SK-N-MC (cell line): ENCODE measurements at regions not wholly inside any gene's neighbourhood (a gene's known extent, or its start where the extent isn't known, plus 50 kb on each side); places are given as distances from the start of the nearest gene placed in this dataset.

ENCODE experiments used
- DNase-seq: peaks from one replicate; pipeline ENCODE4 v3.0.0-alpha.2; 2011; ENCODE audit warnings: low read depth, low spot score
- H3K27ac ChIP-seq: fragments of 200-600 bp; sonication (generic); 2 replicates; pipeline ENCODE4 v1.5.1; 2016; ENCODE audit warnings: mixed run types
- H3K36me3 ChIP-seq: fragments of 200-600 bp; sonication (generic); 2 replicates; pipeline ENCODE4 v1.6.1; 2017; ENCODE audit warnings: antibody characterized with exemption, low read length, mixed read lengths; ENCODE audit not compliant: insufficient read depth
- H3K4me3 ChIP-seq: fragments of 200-600 bp; sonication (generic); 2 replicates; pipeline ENCODE4 v1.5.1; 2016
- H3K9ac ChIP-seq: fragments of 200-600 bp; sonication (generic); 2 replicates; pipeline ENCODE4 v1.8.0; 2017; ENCODE audit warnings: mixed run types, mixed read lengths; ENCODE audit not compliant: insufficient read length
- H3K9me3 ChIP-seq: fragments of 200-600 bp; sonication (generic); 2 replicates; pipeline ENCODE4 v1.6.1; 2017; ENCODE audit warnings: low read depth, mild to moderate bottlenecking, antibody characterized with exemption, low read length, moderate library complexity, mixed read lengths
- EZH2 ChIP-seq: fragments of 200-600 bp; sonication (generic); IDR thresholded peaks from one replicate; pipeline ENCODE4 v1.6.1; 2017; ENCODE audit warnings: antibody characterized with exemption
- FOXP2 ChIP-seq: optimal IDR thresholded peaks from 2 replicates; pipeline ENCODE3; 2011; ENCODE audit warnings: mild to moderate bottlenecking, moderate library complexity; ENCODE audit not compliant: insufficient read depth; ENCODE audit errors: extremely low read length, control extremely low read depth
- POLR2AphosphoS5 ChIP-seq: IDR thresholded peaks from 2 replicates; pipeline ENCODE4 v1.6.1; 2012; ENCODE audit warnings: mild to moderate bottlenecking, low read depth, low read length, borderline replicate concordance

DNA sequence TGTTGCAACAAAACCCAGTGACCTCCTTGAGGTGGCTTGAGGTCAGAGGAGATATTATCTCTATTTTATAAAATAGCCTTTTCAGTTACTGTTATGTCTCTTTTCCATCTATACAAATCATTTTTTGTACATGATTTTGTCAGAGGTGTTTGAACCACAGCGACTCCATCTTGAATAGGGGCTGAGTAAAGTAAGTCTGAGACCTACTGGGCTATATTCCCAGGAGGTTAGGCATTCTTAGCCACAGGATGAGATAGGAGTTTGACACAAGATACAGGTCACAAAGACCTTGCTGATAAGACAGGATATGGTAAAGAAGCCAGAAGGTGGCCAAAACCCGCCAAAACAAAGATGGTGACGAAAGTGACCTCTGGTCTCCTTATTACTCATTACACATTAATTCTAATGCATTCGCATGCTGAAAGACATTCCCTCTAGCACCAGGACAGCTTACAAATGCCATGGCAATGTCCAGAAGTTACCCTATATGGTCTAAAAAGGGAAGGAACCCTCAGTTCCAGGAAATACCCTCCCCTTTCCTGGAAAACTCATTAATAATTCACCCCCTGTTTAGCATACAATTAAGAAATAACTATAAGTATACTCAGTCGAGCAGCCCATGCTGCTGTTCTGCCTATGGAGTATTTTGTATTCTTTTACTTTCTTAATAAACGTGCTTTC, 283.9 kb upstream of the ISL1 start:
- Histone ChIP-seq H3K27ac (no peak overlapping the region), H3K9me3 (no peaks in the 10 kb centered on the region), H3K9ac (no peak overlapping the region), H3K4me3 (no peak overlapping the region), H3K36me3 (no peaks in the 10 kb centered on the region)
- DNase-seq, result no peak
- TF ChIP-seq EZH2 (no peak), POLR2AphosphoS5 (no peak), FOXP2 (no peak)

DNA sequence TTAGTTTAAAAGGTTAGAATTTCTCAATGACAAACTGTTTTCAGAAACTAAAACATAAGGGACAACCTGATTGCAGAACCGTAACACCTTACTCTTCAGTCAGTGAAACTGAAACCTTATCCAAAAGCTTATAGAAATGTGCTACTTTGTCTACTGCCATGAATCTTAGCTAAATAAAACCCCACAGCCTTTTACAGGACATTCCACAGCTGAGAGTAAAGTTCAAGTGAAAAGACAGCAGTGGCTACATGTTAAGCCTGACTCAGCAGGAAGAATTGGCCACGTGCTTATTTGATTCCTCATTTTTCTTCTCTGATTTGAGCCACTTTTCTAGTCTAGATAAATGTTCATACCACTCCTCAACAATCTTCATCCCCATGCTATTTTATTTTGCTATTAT, 278.7 kb upstream of the ISL1 start:
- no peaks in the 10 kb centered on the region for H3K36me3 ChIP-seq
- no peak overlapping the region for H3K27ac ChIP-seq
- no peak overlapping the region for H3K4me3 ChIP-seq
- H3K9me3 ChIP-seq, result no peaks in the 10 kb centered on the region
- no peak for TF ChIP-seq POLR2AphosphoS5
- TF ChIP-seq FOXP2, result no peak
- TF ChIP-seq EZH2, result no peak
- no peak overlapping the region for H3K9ac ChIP-seq
- DNase-seq, result no peak

DNA sequence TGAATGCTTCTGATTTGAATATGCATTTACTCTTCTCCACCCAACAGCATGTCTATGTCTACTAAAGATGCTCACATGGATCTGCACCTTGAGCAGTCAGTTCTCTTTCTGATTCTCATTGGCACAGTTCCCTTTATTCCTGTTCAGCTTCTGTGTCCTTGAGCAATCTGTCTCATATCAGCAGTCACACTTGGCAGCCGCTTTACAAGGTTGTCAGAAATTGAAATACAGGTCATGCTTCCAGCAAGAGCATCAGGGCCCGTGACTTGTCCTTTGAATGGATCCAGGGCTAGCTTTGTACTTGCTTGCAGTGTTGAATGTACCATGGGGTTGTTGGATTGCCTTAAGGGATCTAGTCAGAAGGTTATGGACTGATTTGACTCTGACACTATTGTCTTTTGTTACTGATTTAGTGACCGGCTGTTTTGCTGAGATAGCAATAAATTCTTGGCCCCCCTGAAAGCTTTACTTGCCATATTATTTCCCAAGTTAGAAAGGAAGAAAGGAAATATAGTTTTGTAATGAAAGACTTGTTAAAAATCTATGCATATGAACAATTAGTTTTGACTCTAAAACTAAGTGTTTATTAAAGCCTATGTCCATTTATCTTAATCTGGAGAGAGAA, 273.4 kb upstream of the ISL1 start:
- H3K9me3 ChIP-seq, result no peaks in the 10 kb centered on the region
- no peak overlapping the region for H3K9ac ChIP-seq
- TF ChIP-seq FOXP2, result no peak
- no peak for DNase-seq
- H3K4me3 ChIP-seq, result no peak overlapping the region
- no peaks in the 10 kb centered on the region for H3K36me3 ChIP-seq
- no peak overlapping the region for H3K27ac ChIP-seq

DNA sequence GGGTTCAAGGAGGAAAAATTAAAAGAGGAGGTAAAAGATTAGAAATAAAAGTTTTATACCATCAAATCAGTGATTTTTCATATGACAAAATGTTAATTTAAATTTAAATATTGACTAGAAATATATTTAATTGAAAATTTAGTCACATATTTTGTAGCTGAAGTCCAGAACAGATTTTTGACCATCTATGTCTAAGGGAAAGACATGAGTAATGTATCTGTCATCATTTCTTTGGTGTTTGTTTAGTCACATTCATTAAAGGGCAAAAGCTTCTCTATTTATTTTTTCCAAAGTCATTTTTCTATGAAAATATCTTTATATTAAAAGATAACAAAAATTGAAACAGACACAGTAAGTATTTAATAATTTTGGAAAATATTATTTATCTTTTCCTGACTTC, 252.0 kb upstream of the ISL1 start:
- no peak for DNase-seq
- TF ChIP-seq EZH2, result no peak
- Histone ChIP-seq H3K36me3 (no peaks in the 10 kb centered on the region), H3K4me3 (no peak overlapping the region), H3K9ac (no peak overlapping the region), H3K9me3 (no peaks in the 10 kb centered on the region), H3K27ac (no peak overlapping the region)

DNA sequence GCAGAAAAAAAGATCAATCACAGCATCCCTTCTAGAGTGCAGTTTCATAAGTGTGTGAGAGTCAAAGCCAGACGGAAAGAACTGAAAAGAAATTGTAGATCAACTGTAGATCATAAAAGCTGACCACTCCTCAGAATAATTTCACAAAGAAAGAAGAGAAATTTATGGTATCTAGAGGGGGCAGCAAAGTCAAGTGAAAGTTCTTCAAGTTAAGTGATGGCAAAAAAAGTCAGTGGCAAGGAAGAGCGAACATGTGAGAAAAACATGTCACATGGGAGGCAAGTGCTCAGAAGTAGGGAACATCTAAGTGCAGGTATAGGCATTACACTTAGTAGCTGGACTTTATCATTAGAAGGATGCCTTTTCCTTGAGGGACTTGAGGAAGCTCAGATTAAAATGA, 245.1 kb upstream of the ISL1 start:
- TF ChIP-seq EZH2 (no peak), FOXP2 (no peak), POLR2AphosphoS5 (no peak)
- Histone ChIP-seq H3K9ac (no peak overlapping the region), H3K4me3 (no peak overlapping the region), H3K36me3 (no peaks in the 10 kb centered on the region), H3K9me3 (no peaks in the 10 kb centered on the region), H3K27ac (no peak overlapping the region)
- DNase-seq, result no peak

DNA sequence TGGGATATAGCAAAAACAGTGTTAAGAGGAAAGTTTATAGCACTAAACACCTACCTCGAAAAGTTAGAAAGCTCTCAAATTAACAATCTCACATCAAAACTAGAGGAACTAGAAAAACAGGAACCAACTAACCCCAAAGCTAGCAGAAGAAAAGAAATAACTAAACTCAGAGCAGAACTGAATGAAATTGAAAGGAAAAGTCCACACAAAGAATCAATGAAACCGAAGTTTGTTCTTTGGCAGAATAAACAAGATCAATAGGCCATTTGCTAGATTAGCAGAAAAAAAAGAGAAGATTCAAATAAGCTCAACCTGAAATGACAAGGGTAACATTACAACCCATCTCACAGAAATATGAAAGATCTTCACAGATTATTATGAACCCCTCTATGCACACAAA, 234.8 kb upstream of the ISL1 start:
- Histone ChIP-seq H3K9me3 (no peaks in the 10 kb centered on the region), H3K9ac (no peak overlapping the region), H3K36me3 (no peaks in the 10 kb centered on the region), H3K27ac (no peak overlapping the region), H3K4me3 (no peak overlapping the region)
- no peak for DNase-seq
- no peak for TF ChIP-seq EZH2
- TF ChIP-seq FOXP2, result no peak
- no peak for TF ChIP-seq POLR2AphosphoS5

DNA sequence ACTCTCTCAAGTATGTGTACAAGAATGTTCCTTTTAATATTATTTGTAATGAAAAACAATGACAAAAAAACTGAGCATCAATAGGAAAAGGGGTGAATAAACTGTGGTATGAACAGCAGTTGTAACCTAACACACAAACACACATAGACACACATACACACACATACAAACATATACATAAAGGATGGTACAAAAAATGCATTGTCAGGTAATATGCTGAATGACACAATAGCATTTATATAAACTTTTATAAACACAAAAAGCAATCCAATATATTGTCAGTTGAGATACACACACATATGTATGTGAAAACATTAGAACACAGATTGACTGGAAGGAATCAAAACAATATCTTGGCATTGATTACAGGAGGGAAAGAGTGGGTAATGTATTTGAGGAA, 227.0 kb upstream of the ISL1 start:
- TF ChIP-seq POLR2AphosphoS5 (no peak), FOXP2 (no peak), EZH2 (no peak)
- H3K9me3 ChIP-seq, result no peaks in the 10 kb centered on the region
- DNase-seq, result no peak

DNA sequence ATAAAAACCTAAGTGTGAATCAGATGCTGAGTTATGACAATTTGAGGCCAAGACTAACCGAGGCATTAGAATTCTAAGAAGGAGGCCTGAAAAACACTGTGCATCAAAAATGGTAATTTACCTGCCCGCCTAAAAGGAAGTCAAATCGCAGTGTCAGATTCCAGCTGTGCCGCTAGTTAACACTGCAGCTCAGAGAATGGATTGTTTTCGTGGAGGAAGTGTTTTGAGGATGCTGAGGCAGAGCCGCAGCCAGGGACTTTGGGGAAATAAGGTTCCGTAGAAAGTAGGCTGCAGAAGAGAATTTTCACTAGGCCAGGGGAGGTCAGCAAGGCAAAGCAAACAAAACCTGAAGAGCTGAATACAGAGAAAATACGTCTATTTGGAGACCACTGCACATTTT, 226.4 kb upstream of the ISL1 start:
- no peak overlapping the region for H3K9ac ChIP-seq
- H3K36me3 ChIP-seq, result no peaks in the 10 kb centered on the region
- H3K27ac ChIP-seq, result no peak overlapping the region
- H3K4me3 ChIP-seq, result no peak overlapping the region
- DNase-seq, result no peak
- TF ChIP-seq EZH2 (no peak), POLR2AphosphoS5 (no peak), FOXP2 (no peak)
- no peaks in the 10 kb centered on the region for H3K9me3 ChIP-seq

More for the DNA sequence above, 227.0 kb upstream of the ISL1 start:
- Histone ChIP-seq H3K9ac (no peak overlapping the region), H3K27ac (no peak overlapping the region), H3K36me3 (no peaks in the 10 kb centered on the region), H3K4me3 (no peak overlapping the region)

DNA sequence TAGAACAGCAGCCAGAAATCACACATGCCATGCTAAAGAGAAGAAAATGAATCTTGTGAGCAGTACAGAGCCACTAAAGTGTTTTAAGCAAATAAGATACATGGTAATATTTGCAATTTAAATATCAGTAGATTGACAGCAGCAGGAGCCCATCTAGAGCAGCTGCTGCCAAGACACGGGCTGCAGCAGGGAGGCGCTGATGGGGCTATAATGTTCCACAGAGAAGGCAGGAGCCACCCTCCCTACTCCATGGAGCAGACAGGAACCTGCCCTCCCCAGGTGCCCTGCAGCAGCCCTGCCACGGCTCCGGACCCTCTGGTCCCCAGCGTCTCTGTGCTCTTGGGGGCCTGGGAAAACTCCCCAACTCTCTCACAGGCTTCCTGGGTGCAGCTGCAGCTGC, 224.1 kb upstream of the ISL1 start:
- H3K9me3 ChIP-seq, result no peaks in the 10 kb centered on the region
- no peaks in the 10 kb centered on the region for H3K36me3 ChIP-seq
- H3K27ac ChIP-seq, result no peak overlapping the region
- H3K4me3 ChIP-seq, result no peak overlapping the region
- TF ChIP-seq EZH2, result no peak
- no peak for TF ChIP-seq FOXP2
- TF ChIP-seq POLR2AphosphoS5, result no peak
- DNase-seq, result no peak
- no peak overlapping the region for H3K9ac ChIP-seq
